Panc1 (cell line): ENCODE measurements at regions not wholly inside any gene's neighbourhood (a gene's known extent, or its start where the extent isn't known, plus 50 kb on each side); places are given as distances from the start of the nearest gene placed in this dataset.

Experiments used
- ATAC-seq: fragments of 200-7000 bp; cut with Tn5 transposase; 2 replicates; pipeline ENCODE4 v1.9.1; 2020; ENCODE audit warnings: mild to moderate bottlenecking, moderate library complexity
- BruUV-seq: library from RNA; stranded (reverse); fragments of 400-500 nt; replicated peaks from 2 replicates; lab custom pipeline; 2021; lab: Mats Ljungman, UMichigan
- CTCF ChIA-PET: fragments of 300-600 bp; sonication (Branson Sonifier 250); formaldehyde crosslinking; loops from one replicate; lab custom pipeline; 2022; ENCODE audit warnings: antibody characterized with exemption; lab: Charles Lee
- POLR2A ChIA-PET: fragments of 300-600 bp; sonication (Branson Sonifier 250); formaldehyde crosslinking; loops from one replicate; lab custom pipeline; 2022; ENCODE audit warnings: antibody characterized with exemption; lab: Charles Lee
- DNase-seq: peaks from one replicate; pipeline ENCODE4 v3.0.0-alpha.2; 2010; ENCODE audit warnings: low read depth, low spot score
- H3K27ac ChIP-seq: 2 replicates; pipeline ENCODE4 v1.5.1; 2011; ENCODE audit warnings: mild to moderate bottlenecking, low read length, inconsistent platforms
- H3K27me3 ChIP-seq: fragments of 200-500 bp; sonication (Bioruptor generic); 2 replicates; pipeline ENCODE4 v1.6.0; 2014; ENCODE audit warnings: low read length, inconsistent platforms; ENCODE audit not compliant: control insufficient read depth, insufficient read depth
- H3K36me3 ChIP-seq: fragments of 200-500 bp; sonication (Bioruptor generic); 2 replicates; pipeline ENCODE4 v1.5.1; 2014; ENCODE audit warnings: inconsistent platforms, mild to moderate bottlenecking, low read length, moderate library complexity; ENCODE audit not compliant: control insufficient read depth, insufficient read depth
- H3K4me1 ChIP-seq: 2 replicates; pipeline ENCODE4 v1.5.1; 2011; ENCODE audit warnings: inconsistent platforms, mild to moderate bottlenecking, low read length, moderate library complexity; ENCODE audit not compliant: control insufficient read depth, insufficient read depth
- H3K4me3 ChIP-seq, 2 experiments: 2 replicates each; pipeline ENCODE4 v1.5.1; 2011 to 2012; ENCODE audit warnings: low read depth in 2 of 2, low read length in 2 of 2, mild to moderate bottlenecking in 2 of 2, inconsistent platforms in 1 of 2, moderate library complexity in 1 of 2
- H3K9me3 ChIP-seq: fragments of 200-500 bp; sonication (Bioruptor generic); 2 replicates; pipeline ENCODE4 v1.5.1; 2014; ENCODE audit warnings: low read depth, mild to moderate bottlenecking, inconsistent platforms, low read length, moderate library complexity; ENCODE audit not compliant: control insufficient read depth, insufficient read depth
- CTCF ChIP-seq: fragments of 450-650 bp; IDR thresholded peaks from 2 replicates; pipeline ENCODE4 v1.5.1; 2017; ENCODE audit warnings: mild to moderate bottlenecking
- POLR2AphosphoS5 ChIP-seq: IDR thresholded peaks from 2 replicates; pipeline ENCODE4 v1.6.1; 2012; ENCODE audit warnings: mild to moderate bottlenecking, low read depth, low read length, moderate library complexity
- REST ChIP-seq, 2 experiments: IDR thresholded peaks; 2 replicates each; pipeline ENCODE4 v1.6.1; 2011 to 2012; ENCODE audit warnings: low read depth in 2 of 2, control low read depth in 1 of 2, low read length in 1 of 2, mild to moderate bottlenecking in 1 of 2, moderate library complexity in 1 of 2; ENCODE audit not compliant: insufficient read depth in 1 of 2
- SIN3A ChIP-seq: IDR thresholded peaks from 2 replicates; pipeline ENCODE4 v1.6.1; 2012; ENCODE audit warnings: low read depth, mild to moderate bottlenecking, low read length, moderate library complexity, borderline replicate concordance; ENCODE audit not compliant: insufficient read depth
- TCF7L2 ChIP-seq: IDR thresholded peaks from 2 replicates; pipeline ENCODE4 v1.6.1; 2011; ENCODE audit warnings: mild to moderate bottlenecking, low read depth, low read length, inconsistent platforms
- in situ Hi-C: cut with HindIII; loops from 2 replicates; pipeline ENCODE4 v1.10.0; 2016; ENCODE audit warnings: low sequenced_read_pairs, low pct_unique_long_range_greater_than_20kb
- intact Hi-C: fragments of 100-400 bp; cut with micrococcal nuclease; formaldehyde crosslinking; loops from one replicate; pipeline ENCODE4 v1.10.0; 2022; ENCODE audit not compliant: unreplicated experiment

- intact Hi-C loops, result no loop called here
- H3K4me1 ChIP-seq, result no peaks in the 10 kb centered on the region
- no peak overlapping the region for H3K27ac ChIP-seq
- H3K27me3 ChIP-seq, result no peaks in the 10 kb centered on the region
- no peak for ATAC-seq
- DNase-seq, result no peak
- no peak for TF ChIP-seq SIN3A
- TF ChIP-seq CTCF, result no peak
- TF ChIP-seq POLR2AphosphoS5, result no peak
- TF ChIP-seq REST (IDR thresholded peaks at IDR 0.05; ENCODE audit: insufficient read depth in 1 of 2, low read depth in 2 of 2, low read length in 1 of 2), result no peak
- no peak for TF ChIP-seq TCF7L2
- BruUV-seq, result no TSS peak
- ChIA-PET POLR2A (no interaction called here), CTCF (no interaction called here)
- H3K9me3 ChIP-seq, result peaks cover 3% of the 10 kb centered on the region; the same call in 1 of the 2 replicates
- in situ Hi-C loops, result no loop called here
- H3K4me3 ChIP-seq, result no peak overlapping the region
- H3K36me3 ChIP-seq, result no peaks in the 10 kb centered on the region
Observed at GRCh38 chr6:169383265-169383664, 129.6 kb upstream of the THBS2 start.

GRCh38 chr6:169382735-169383134, 129.1 kb upstream of the THBS2 start:
- ATAC-seq (no peak), DNase-seq (no peak)
- intact Hi-C loops, result no loop called here
- Histone ChIP-seq H3K36me3 (no peaks in the 10 kb centered on the region), H3K4me3 (no peak overlapping the region), H3K27ac (no peak overlapping the region), H3K4me1 (no peaks in the 10 kb centered on the region), H3K27me3 (no peaks in the 10 kb centered on the region), H3K9me3 (peaks cover 7% of the 10 kb centered on the region; the same call in 1 of the 2 replicates)
- no TSS peak for BruUV-seq
- POLR2A ChIA-PET, result no interaction called here
- in situ Hi-C loops, result no loop called here
- CTCF ChIA-PET, result no interaction called here
- TF ChIP-seq TCF7L2 (no peak), POLR2AphosphoS5 (no peak), REST (IDR thresholded peaks at IDR 0.05; ENCODE audit: insufficient read depth in 1 of 2, low read depth in 2 of 2, low read length in 1 of 2) (no peak), CTCF (no peak), SIN3A (no peak)
